ENCODE measurements at regions not wholly inside any gene's neighbourhood (a gene's known extent, or its start where the extent isn't known, plus 50 kb on each side); places are given as distances from the start of the nearest gene placed in this dataset.

GRCh38 chr13:70893832-70894231 is 785.6 kb upstream of the KLHL1 start:
- DNase-seq (ENCODE audit: low read depth): no peak

GRCh38 chr13:70890289-70890688 is 782.0 kb upstream of the KLHL1 start:
- DNase-seq (ENCODE audit: low read depth): no peak

DNA sequence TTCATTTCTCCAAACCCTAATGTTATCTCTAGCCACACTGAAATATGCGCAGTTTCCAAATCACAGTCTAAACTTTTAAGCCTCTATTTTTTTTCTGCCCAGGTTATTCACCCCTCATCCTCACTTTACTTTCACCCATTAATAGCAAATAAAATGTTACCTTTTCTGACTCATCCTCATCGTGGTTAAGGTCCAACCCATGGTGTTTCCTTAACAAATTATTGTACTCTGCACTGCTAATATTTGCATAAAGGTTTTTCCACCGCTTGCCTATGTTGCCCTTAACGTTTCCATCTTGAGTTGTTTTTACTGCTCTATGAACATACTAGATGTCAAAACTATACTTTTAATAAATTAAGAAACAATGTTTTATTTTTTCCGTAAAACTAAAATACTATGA is 780.9 kb upstream of the KLHL1 start:
- no peak for DNase-seq (ENCODE audit: low read depth)

GRCh38 chr13:70884196-70884595 is 775.9 kb upstream of the KLHL1 start:
- DNase-seq (ENCODE audit: low read depth): no peak

DNA sequence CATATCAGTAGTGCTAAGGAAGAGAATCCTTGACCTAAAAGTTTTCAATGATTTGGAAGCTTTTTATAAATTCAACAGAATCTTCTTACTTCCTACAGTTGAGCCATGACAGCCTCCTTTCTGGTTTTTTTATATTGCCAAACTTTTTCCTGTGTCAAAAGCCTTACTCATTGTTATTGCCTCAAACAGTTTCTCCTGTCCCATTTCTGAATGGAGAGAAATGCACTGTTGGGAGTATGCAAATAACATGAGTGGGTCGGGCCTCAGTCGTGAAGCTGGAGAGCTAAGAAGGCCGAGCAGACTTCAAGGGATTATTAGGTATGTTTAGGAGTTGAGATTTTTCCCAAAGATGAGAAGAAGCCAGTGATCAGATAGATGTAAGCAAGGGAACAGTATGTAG is 766.4 kb upstream of the KLHL1 start:
- no peak for DNase-seq (ENCODE audit: low read depth)

- no peak for DNase-seq (ENCODE audit: low read depth)
Measured at GRCh38 chr13:70864731-70865130, 756.5 kb upstream of the KLHL1 start.

- DNase-seq (ENCODE audit: low read depth): no peak
Measured at GRCh38 chr13:70856711-70857110, 748.5 kb upstream of the KLHL1 start.

- no peak for DNase-seq (ENCODE audit: low read depth)
Measured at GRCh38 chr13:70856025-70856424, 747.8 kb upstream of the KLHL1 start.

DNA sequence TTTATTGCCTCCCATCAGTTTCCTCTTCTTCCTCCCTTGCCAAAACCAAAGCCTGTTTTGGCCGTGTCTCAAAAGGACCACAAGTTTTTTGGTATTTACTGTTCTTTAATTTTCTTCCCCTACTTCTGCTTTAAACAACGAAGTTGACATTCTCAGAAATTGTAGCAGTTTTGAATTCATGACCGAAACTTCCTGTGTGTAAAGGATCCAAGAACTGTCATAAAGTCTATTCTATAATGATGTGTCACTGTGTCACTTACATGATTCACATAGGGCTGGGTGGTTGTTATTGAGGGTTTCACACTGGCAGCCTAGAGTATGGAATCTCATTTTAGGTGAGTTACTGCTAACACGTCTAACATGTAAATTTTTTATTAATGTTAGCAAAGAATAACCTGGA is 741.0 kb upstream of the KLHL1 start:
- no peak for DNase-seq (ENCODE audit: low read depth)

DNA sequence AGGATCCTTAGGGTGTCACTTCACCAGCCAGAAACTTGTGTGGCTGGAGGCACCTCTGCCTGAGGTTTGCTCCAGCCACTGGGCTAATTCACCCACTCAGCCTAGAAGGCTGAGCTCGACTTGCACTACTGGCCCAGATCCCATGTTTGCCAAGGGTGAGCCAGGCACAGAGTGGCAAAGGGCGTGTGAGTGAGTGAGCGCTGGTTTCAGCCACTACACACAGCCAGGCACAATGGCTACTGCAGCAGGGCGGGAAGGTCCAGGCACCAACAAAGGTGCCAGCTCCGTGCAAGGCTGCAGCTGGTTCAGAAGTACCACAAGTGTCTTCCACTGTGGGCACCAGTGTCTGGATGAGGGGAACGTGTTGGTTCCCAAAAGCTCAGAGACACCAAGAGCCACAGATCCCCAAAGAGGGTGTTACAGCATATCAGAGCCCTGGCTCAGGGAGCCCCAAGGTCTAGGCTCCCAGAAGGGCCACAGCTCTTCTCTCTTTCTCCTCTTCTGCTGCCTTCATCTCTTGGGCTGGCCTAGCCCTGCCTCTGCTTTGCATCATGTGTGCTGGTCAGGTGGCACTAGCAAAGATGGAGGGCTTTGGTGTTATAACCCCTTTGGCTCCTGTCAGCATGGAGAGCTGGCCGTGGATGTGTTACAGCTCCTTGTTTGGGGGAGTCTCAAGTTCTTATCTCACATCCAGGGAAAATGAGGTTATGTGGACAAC is 736.3 kb upstream of the KLHL1 start:
- DNase-seq (ENCODE audit: low read depth): no peak

DNA sequence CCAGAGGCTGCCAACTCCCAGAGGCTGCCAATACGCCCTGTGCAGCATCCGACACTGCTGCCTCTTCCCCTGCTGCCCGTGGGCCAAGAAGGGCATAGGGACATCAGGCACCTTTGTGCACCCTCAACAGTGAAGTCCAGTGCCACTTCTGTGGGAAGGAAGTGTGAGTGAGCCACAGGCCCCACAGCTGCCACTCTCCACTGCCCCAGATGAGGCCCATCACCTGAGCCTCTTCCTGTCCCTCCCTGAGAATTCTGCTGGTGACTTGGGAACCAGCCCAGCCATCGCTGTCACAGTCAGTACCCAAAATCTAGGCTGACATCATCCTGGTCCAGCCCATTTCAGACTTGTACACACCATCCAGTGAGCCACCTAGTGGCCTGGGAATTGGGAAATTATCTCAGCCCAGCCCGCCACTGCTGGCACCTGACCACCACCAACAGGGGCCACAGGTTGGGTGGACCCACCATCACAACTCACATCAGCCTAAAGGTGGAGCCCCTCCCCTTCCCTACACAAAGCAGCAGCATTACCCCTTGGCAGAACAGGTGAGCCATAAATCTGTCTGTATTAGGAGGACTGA is 733.9 kb upstream of the KLHL1 start:
- DNase-seq (ENCODE audit: low read depth): no peak

- DNase-seq (ENCODE audit: low read depth): no peak
Measured at GRCh38 chr13:70841240-70842061, 733.2 kb upstream of the KLHL1 start.

DNA sequence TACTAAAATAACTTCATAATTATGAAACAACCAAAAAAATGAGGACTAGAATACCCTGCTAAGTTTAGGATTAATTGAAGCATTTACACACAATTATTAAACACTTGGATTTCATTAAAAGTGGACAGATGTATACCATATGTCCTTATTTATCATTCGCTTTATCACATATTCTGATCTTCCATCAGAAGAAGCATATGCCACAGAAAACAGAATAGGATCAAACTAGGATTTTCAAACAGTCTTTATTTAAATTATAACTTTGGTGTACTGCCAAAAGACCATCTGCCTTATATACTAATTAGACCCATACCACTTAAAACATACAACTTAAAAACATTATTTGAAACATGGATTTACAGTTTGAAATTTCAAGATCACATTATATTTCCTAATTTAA is 727.1 kb upstream of the KLHL1 start:
- DNase-seq (ENCODE audit: low read depth): no peak

DNA sequence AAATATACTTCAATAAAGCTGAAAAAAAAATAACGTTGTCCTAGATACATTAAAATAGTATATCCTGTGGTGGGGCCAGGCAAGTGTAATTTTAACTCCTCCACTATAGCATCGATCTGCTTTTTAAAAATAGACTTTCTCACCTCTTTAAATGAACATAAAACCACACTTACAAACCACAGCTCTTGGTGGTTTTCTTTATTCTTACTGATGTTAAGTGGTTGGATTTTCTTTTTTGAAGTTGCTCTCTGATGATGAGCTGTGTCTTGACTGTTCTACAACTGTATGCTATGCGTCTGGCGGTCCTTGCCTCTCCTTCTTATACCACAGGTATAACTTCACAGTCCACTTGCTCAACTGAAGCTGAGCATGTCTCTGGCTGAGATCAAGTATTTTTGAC is 721.5 kb upstream of the KLHL1 start:
- no peak for DNase-seq (ENCODE audit: low read depth)

- no peak for DNase-seq (ENCODE audit: low read depth)
Measured at GRCh38 chr13:70817576-70817975, 709.3 kb upstream of the KLHL1 start.

- DNase-seq (ENCODE audit: low read depth): no peak
Measured at GRCh38 chr13:70816853-70817252, 708.6 kb upstream of the KLHL1 start.

- DNase-seq (ENCODE audit: low read depth): no peak
Measured at GRCh38 chr13:70814684-70815083, 706.4 kb upstream of the KLHL1 start.

DNA sequence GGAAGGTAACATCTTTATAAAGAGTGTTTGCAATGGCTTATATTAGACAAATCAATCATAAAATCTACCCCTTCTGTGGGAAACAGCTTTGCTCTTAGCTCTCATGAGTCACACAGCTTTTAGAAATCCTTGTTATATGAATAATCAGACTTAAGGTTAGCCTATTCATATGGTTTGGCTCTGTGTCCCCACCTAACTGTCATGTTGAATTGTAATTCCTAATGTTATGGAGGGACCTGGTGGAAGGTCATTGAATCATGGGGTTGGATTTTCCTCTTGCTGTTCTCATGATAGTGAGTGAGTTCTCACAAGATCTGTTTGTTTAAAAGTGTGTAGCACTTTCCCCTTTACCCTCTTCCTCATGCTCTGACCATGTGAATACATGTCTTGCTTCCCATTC is 704.2 kb upstream of the KLHL1 start:
- no peak for DNase-seq (ENCODE audit: low read depth)

DNA sequence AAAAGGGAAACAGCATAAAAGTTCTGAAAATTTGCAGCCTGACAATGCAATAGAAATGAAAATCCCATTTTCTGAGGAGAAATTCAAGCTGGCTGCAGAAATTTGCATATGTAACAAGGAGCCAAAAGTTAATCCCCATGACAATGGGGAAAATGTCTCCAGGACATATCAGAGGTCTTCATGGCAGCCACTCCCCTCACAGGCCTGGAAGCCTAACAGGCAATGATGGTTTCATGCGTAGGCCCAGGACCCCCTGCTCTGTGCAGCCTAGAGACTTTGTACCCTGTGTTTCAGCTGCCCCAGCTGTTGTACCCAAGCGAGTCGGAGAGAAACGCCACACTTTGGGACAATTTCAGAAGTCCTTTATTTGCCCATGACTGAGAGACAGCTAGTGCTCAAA is 701.3 kb upstream of the KLHL1 start:
- no peak for DNase-seq (ENCODE audit: low read depth)

- no peak for DNase-seq (ENCODE audit: low read depth)
Measured at GRCh38 chr13:70798385-70798784, 690.1 kb upstream of the KLHL1 start.

DNA sequence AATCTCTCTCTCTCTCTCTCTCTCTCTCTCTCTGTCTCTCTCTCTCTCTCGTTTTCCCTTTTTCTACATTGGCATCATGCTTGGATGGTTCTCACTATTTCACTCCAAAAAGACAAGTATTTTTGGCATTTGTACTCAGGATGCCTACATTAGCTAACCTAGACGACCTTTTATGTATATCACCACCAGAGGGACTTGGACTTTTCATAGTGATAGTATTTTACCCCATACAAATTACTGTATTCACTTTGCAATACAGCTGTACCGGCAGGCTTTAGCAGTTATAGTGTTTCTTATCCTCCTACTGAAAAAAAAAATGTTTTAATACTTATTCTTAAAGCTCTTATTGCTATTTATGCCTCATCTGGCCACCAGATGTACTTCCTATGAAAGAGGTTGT is 687.2 kb upstream of the KLHL1 start:
- DNase-seq (ENCODE audit: low read depth): peak; percentile 9

DNA sequence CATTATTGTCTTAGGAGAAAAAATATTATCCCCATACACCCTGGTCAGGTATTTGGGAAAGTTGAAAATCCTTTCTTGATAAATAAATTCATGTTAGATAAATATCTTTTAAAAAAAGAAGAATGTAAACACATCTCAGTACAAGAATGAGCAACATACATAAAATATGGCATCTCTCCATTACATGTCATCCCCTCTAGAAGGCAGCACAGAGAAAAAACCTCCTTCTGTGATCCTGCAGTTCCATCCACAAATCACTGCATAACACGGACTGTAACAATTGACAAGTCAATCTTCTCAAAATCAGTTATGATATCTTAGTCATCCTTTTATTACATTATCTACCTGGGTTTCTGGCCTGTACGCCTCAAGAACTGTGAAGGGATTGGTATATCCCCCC is 683.9 kb upstream of the KLHL1 start:
- no peak for DNase-seq (ENCODE audit: low read depth)

DNA sequence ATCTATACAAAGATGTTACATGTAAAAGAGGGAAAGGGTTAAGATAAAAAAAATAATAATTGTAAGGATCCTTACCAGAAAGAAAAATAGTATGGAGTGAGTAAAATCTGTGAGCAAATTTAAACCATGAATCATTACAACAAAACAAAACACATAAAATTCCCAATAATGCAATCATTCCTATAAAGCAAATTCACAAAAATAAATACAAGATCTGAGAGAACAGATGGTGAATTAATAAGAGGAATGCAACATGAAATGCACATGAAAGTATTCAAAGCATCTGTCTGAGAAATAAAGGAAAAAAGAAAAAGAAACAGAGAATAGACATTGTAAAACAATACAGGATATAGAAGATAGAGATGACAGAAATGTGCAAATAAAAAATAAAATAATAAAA is 681.5 kb upstream of the KLHL1 start:
- no peak for DNase-seq (ENCODE audit: low read depth)
